GM23338 (cell line): ENCODE measurements at regions not wholly inside any gene's neighbourhood (a gene's known extent, or its start where the extent isn't known, plus 50 kb on each side); places are given as distances from the start of the nearest gene placed in this dataset.
"Not testable (repeated sequence)": the region's sequence is repeated elsewhere in the genome, so short reads cannot be mapped to it uniquely, and the experiment has no call there.

Experiments
- CREB1 ChIP-seq: fragments of 250-450 bp; sonication (Bioruptor Pico); IDR thresholded peaks from 2 replicates; pipeline ENCODE4 v1.5.0; 2020; ENCODE audit warnings: low read depth, mild to moderate bottlenecking, moderate library complexity
- CTCF ChIP-seq, 2 experiments: fragments of 200-600 bp in 1 of 2; sonication (generic) in 1 of 2; conservative IDR thresholded peaks; 2 replicates each; pipeline versions ENCODE4 v1.5.1 to v1.6.1; 2016 to 2017; ENCODE audit warnings: antibody characterized with exemption in 2 of 2, low read depth in 2 of 2, mild to moderate bottlenecking in 2 of 2, moderate library complexity in 1 of 2
- EZH2 ChIP-seq: fragments of 200-600 bp; sonication (generic); IDR thresholded peaks from one replicate; pipeline ENCODE4 v1.8.0; 2017; ENCODE audit warnings: antibody characterized with exemption, mild to moderate bottlenecking, low read depth; ENCODE audit not compliant: unreplicated experiment
- EZH2phosphoT487 ChIP-seq: fragments of 200-600 bp; sonication (generic); IDR thresholded peaks from one replicate; pipeline ENCODE4 v1.8.1; 2018; ENCODE audit warnings: antibody characterized with exemption; ENCODE audit not compliant: unreplicated experiment
- JUNB ChIP-seq: IDR thresholded peaks from one replicate; pipeline ENCODE4 v1.6.1; 2016; ENCODE audit warnings: antibody characterized with exemption; ENCODE audit not compliant: unreplicated experiment
- POLR2AphosphoS5 ChIP-seq: IDR thresholded peaks from 2 replicates; pipeline ENCODE4 v1.6.1; 2016; ENCODE audit warnings: antibody characterized with exemption, low read depth
- REST ChIP-seq: IDR thresholded peaks from one replicate; pipeline ENCODE4 v1.6.1; 2018; ENCODE audit warnings: antibody characterized with exemption; ENCODE audit not compliant: unreplicated experiment
- STAT1 ChIP-seq: IDR thresholded peaks from one replicate; pipeline ENCODE4 v1.6.1; 2016; ENCODE audit warnings: antibody characterized with exemption; ENCODE audit not compliant: unreplicated experiment
- ZNF114 ChIP-seq: fragments of 250-450 bp; sonication (Bioruptor Pico); IDR thresholded peaks from 2 replicates; pipeline ENCODE4 v1.5.0; 2020; ENCODE audit warnings: mild to moderate bottlenecking, moderate library complexity
- ZNF331 ChIP-seq: fragments of 250-450 bp; sonication (Bioruptor Pico); IDR thresholded peaks from 2 replicates; pipeline ENCODE4 v1.5.0; 2020; ENCODE audit warnings: low read depth, mild to moderate bottlenecking, moderate library complexity

- not testable (repeated sequence) for TF ChIP-seq POLR2AphosphoS5; CTCF (conservative IDR thresholded peaks at IDR 0.05; ENCODE audit: low read depth in 2 of 2); JUNB; EZH2; CREB1; REST; EZH2phosphoT487; ZNF331; ZNF114 (CRISPR knock-in tag); STAT1
Measured at GRCh38 chr5:90243848-90244247, 165.7 kb downstream of the CETN3 start.
